HG03039 (cell line): ENCODE measurements at regions not wholly inside any gene's neighbourhood (a gene's known extent, or its start where the extent isn't known, plus 50 kb on each side); places are given as distances from the start of the nearest gene placed in this dataset.
"Not testable (repeated sequence)": the region's sequence is repeated elsewhere in the genome, so short reads cannot be mapped to it uniquely, and the experiment has no call there.

Experiments used
- ATAC-seq: cut with Tn5 transposase; IDR thresholded peaks from one replicate; pipeline ENCODE4 v1.9.1; 2021; ENCODE audit warnings: mild to moderate bottlenecking, moderate library complexity; ENCODE audit not compliant: unreplicated experiment

- no peak for ATAC-seq
Observed at GRCh38 chr7:152594801-152595200, 81.1 kb downstream of the XRCC2 start.

DNA sequence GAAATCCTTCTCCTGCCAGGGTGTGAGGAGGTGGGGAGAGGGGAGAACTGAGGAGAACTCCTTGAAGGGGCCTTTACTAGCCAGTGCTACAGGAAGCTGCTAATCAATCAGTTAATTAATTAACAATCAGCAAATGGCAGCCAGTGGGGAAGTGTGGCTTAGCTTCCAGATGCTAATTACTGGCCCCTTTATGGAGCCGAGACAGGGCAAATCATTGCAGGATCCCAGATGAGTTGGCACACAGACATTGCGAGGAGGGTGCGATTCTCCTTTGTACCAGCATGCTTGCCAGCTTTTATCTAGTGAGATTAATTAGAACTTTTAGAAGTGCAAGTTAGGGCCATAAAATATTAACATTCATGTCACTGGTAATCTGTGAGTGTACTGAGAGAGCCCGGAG, 84.0 kb downstream of the XRCC2 start:
- no peak for ATAC-seq

GRCh38 chr7:152590481-152590880, 85.5 kb downstream of the XRCC2 start:
- ATAC-seq: no peak

DNA sequence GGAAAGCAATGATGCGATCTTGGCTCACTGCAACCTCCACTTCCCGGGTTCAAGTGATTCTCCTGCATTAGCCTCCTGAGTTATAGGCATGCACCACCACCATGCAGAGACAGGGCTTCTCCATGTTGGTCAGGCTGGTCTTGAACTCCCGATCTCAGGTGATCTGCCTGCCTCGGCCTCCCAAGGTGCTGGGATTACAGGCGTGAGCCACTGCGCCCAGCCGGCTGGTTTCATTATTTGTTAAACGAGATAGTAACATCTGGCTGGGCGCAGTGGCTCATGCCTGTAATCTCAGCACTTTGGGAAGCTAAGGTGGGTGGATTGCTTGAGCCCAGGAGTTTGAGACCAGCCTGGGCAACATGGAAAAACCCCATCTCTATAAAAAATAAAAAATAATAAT, 86.1 kb downstream of the XRCC2 start:
- ATAC-seq: not testable (repeated sequence)

DNA sequence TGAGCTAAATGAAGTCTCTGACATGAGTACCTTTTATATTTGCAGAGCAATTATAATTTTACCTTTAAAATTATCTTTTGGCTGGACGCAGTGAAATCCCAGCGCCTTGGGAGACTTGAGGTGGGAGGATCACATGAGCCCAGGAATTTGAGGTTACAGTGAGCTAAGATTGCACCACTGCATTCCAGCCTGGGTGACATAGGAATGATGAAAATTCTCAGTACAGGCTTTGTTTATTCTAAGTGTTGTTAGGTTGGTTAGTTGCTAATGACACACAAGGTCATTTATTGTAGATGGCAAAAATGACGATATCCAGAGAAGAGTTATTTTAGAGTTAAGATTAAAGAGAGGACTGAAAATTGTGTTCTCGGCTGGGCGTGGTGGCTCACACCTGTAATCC, 87.6 kb downstream of the XRCC2 start:
- ATAC-seq: no peak

- no peak for ATAC-seq
Observed at GRCh38 chr7:152587366-152587765, 88.6 kb downstream of the XRCC2 start.

- ATAC-seq: no peak
Observed at GRCh38 chr7:152583006-152583405, 92.9 kb downstream of the XRCC2 start.

DNA sequence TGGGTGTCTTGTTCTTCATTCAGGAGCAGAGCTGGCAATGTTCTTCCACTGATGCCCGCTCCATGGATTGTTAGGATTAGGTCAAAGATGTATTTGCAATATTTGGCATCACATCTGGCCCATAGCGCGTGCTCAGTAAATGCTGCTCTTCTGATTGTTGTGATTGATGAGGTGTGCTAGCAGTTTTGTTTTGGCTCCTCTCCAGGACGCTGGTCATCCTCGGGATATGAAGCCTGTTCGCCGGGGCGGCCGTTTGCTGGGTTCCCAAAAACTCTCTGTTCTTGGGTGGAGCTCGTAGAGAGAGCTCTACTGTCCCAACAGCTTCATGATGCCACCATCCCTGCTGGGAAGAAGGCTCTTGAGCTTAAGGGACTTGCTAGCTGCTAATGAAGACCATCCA, 96.9 kb downstream of the XRCC2 start:
- ATAC-seq: no peak

GRCh38 chr7:152577339-152577738, 98.6 kb downstream of the XRCC2 start:
- ATAC-seq: no peak

- peak; percentile 53 for ATAC-seq
Observed at GRCh38 chr7:152574892-152575548, 100.9 kb downstream of the XRCC2 start.

DNA sequence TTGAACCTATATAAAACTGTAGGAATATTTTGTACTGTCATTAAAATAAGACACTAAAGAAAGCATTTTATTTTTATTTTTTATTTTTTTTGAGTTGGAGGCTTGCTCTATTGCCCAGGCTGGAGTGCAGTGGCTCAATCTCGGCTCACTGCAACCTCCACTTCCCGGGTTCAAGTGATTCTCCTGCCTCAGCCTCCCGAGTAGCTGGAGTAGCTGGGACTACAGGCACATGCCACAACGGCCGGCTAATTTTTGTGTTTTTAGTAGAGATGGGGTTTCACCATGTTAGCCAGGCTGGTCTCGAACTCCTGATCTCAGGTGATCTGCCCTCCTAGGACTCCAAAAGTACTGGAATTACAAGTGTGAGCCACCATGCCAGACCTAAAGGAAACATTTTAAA, 102.8 kb downstream of the XRCC2 start:
- ATAC-seq: not testable (repeated sequence)

DNA sequence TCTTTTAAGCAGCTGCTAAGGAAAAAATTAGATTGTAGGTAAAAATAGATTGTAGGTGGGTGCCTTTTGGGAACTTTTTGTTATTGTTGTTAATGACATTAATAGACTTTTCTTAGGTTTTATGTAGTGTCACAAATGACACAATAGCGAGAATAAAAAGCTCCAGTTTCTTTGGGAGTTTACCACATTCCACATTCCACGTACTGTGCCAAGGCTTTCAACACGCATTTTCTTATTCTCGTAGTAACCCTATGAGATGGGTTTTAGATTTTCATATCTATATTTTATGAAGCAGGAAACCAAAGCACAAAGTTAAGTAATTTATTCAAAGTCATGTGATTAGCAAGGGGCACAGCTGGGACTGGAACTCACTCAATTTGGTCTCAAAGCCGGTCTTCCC, 103.8 kb downstream of the XRCC2 start:
- ATAC-seq: no peak

DNA sequence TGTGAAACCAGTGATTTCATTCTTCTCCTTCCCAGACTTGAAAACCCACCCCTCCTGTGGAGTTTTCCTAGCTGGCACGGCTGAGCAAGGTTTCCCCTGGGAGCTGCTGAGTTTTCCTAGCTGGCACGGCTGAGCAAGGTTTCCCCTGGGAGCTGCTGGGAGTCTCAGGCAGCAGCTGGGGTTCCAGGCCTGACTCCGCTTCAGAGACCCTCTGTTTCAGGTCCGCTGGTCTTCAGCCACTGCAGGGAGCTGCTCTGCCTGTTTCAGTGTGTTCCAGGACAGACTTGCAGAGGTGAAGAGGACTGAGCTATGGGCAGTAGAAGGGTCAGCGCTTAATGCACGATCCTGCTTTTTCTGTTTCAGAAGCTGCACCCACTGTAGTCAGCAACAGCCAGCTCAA, 104.9 kb downstream of the XRCC2 start:
- no peak for ATAC-seq

DNA sequence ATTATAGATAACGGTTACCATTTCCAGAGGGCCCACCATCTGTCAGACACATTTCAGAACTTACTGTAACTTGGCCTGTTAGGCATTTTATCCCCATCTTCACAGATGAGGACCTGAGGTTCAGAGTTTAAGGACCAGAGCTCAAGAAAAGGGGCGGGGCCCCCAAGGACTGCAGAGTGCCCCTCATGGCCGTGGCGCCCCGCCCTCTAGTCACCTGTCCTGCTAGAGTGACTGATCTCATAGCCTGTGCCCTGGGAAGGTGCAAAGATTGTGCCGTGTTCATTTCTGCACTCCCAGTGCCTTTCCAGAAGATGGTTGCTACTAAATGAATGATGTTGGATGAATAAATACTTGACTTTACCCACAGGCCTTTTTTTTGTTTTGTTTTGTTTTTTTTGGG, 107.0 kb downstream of the XRCC2 start:
- no peak for ATAC-seq

- no peak for ATAC-seq
Observed at GRCh38 chr7:152565731-152566130, 110.2 kb downstream of the XRCC2 start.

DNA sequence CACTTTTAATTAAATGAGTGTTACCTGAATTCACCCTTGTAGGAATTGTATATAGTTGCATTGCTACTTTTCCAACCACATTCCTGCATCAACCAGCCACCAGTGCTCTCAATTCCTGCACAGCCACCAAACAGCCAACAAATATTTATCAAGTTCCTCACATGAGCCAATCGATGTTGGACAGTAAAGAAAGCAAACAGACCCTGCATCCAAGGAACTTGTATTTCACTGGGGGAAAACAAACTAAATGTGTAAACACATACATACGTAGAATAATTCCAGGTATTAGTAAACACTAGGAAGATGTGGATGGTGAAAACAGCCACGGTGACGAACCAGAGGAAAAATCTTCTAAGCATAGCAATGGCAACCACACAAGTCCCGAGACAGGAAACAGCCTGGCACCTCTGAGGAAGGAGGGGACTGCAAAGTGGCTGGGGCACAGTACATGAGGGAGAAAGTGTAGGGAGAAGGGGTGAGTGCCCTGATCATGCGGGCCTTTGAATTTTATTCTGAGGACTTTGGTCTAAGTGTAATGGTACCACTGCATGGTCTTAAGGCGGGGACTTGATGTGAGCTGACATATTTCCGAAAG, 111.2 kb downstream of the XRCC2 start:
- ATAC-seq: no peak

DNA sequence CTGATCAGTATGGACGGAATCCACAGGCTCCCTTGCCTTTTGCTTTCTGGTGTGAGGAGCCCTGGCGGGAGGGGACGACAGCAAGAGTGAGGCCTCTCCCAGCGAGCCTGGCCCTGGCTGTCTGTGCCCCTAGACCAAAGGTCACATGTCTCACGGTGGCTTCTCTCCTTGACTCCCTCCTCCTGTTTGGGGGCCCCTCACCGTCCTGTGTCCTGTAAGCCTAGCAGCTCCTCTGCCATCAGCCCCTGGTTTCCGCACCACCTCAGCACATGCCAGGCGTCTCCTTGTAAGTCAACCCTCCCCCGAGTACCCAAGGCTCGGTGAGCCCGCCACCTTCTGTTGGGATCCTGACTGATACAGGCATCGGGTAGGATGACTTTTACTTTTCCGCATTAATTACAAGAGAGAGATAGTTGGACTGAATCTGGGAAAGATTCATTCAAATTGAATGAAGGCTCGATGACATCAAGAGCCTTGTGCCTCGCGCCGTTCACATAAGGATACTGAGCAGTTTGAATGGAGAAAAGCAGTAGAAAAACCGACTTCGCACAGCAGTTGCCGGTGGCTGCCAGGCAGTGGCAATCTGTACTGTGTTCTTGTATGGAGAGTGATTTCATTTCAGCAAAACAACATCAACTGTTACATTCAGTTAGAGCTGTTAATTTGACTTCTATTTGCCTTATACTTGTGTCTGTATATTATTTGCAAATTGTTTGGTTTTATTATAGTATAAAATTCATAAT, 119.8 kb downstream of the XRCC2 start:
- ATAC-seq: no peak

DNA sequence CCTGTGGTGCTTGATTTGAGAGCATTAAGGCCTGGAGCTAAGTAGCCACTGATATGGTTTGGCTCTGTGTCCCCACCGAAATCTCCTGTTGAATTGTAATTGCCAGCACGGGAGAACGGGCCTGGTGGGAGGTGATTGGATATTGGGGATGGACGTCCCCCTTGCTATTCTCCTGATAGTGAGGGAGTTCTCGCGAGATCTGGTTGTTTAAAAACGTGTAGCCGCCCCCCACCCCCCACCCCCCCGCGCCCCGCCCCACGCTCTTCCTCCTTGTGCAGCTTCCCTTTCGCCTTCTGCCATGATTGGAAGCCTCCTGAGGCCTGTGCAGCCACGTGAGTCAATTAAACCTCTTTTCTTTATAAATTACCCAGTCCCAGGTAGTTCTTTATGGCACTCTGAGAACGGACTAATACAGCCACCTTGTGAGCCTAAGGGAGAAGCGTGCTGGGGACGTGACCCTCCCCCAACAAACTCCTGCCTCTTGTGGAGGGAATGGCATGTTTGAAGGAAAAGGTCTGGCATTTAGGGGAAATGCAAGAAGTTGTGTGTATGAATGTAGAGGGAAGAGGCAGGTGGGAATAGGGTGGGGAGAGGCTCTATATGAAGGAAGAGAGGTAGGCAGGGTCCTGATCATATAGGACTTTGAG, 118.0 kb upstream of the KMT2C start:
- ATAC-seq: no peak

- no peak for ATAC-seq
Observed at GRCh38 chr7:152551304-152552036, 115.7 kb upstream of the KMT2C start.

- no peak for ATAC-seq
Observed at GRCh38 chr7:152544971-152545619, 109.3 kb upstream of the KMT2C start.

DNA sequence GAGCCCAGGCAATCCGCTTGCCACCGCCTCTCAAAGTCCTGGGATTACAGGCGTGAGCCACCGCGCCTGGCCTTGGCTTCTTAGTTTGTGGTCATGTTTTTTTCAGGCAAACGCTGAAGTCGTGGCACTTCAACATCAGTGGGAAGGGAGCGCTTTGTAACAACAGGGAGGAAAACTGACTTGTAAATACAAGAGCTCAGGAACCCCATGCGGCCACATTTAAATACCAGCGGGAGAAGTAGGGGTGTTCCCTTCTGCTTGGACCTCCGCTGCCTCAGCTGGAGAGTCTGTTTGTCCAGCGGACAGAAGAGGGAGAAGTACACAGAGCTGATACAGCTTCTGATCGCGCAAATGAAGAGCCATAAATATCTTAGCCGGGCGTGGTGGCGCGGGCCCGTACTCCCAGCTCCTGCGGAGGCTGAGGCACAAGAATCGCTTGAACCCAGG, 108.7 kb upstream of the KMT2C start:
- ATAC-seq: no peak
